ENCODE measurements at regions not wholly inside any gene's neighbourhood (a gene's known extent, or its start where the extent isn't known, plus 50 kb on each side); places are given as distances from the start of the nearest gene placed in this dataset.
"Not testable (repeated sequence)": the region's sequence is repeated elsewhere in the genome, so short reads cannot be mapped to it uniquely, and the experiment has no call there.

GRCh38 chr10:78456649-78457400, 423.2 kb downstream of the RPS24 start:
- peak; percentile 62 for ATAC-seq
- no peak for DNase-seq (ENCODE audit: missing footprints)
- intact Hi-C loops (cut with DNase I) = no loop called here

- ATAC-seq (no peak), DNase-seq (ENCODE audit: missing footprints) (no peak)
- intact Hi-C loops (cut with DNase I) = no loop called here
These were observed 424.3 kb downstream of the RPS24 start for GRCh38 chr10:78457804-78458482.

GRCh38 chr10:78458983-78459638, 425.4 kb downstream of the RPS24 start:
- DNase-seq (ENCODE audit: missing footprints) = no peak
- intact Hi-C loops (cut with DNase I) = no loop called here
- no peak for ATAC-seq

GRCh38 chr10:78459639-78460037, 426.0 kb downstream of the RPS24 start:
- intact Hi-C loops (cut with DNase I) = no loop called here
- ATAC-seq (no peak), DNase-seq (ENCODE audit: missing footprints) (no peak)

- ATAC-seq (no peak), DNase-seq (ENCODE audit: missing footprints) (no peak)
- intact Hi-C loops (cut with DNase I) = no loop called here
These were observed 426.5 kb downstream of the RPS24 start for GRCh38 chr10:78460204-78460603.

GRCh38 chr10:78461333-78461732, 427.7 kb downstream of the RPS24 start:
- no peak for ATAC-seq
- no peak for DNase-seq (ENCODE audit: missing footprints)
- intact Hi-C loops (cut with DNase I) = no loop called here

GRCh38 chr10:78462176-78462575, 428.5 kb downstream of the RPS24 start:
- intact Hi-C loops (cut with DNase I) = no loop called here
- DNase-seq (ENCODE audit: missing footprints) = no peak
- ATAC-seq = no peak

GRCh38 chr10:78462726-78463228, 429.1 kb downstream of the RPS24 start:
- ATAC-seq = no peak
- DNase-seq (ENCODE audit: missing footprints) = no peak
- intact Hi-C loops (cut with DNase I) = no loop called here

- intact Hi-C loops (cut with DNase I) = no loop called here
- no peak for DNase-seq (ENCODE audit: missing footprints)
- ATAC-seq = no peak
These were observed 430.6 kb downstream of the RPS24 start for GRCh38 chr10:78464118-78464855.

GRCh38 chr10:78464856-78465267, 431.2 kb downstream of the RPS24 start:
- intact Hi-C loops (cut with DNase I) = no loop called here
- DNase-seq (ENCODE audit: missing footprints) = no peak
- ATAC-seq = no peak

GRCh38 chr10:78465431-78465830, 431.8 kb downstream of the RPS24 start:
- ATAC-seq (no peak), DNase-seq (ENCODE audit: missing footprints) (no peak)
- intact Hi-C loops (cut with DNase I) = no loop called here

- ATAC-seq (no peak), DNase-seq (ENCODE audit: missing footprints) (no peak)
- intact Hi-C loops (cut with DNase I) = no loop called here
These were observed 433.9 kb downstream of the RPS24 start for GRCh38 chr10:78467496-78468106.

GRCh38 chr10:78468731-78469130, 435.1 kb downstream of the RPS24 start:
- ATAC-seq; DNase-seq (ENCODE audit: missing footprints); intact Hi-C loops (cut with DNase I): not testable (repeated sequence)

- no peak for DNase-seq (ENCODE audit: missing footprints)
- ATAC-seq = no peak
- intact Hi-C loops (cut with DNase I) = no loop called here
These were observed 436.8 kb downstream of the RPS24 start for GRCh38 chr10:78470267-78471103.

- intact Hi-C loops (cut with DNase I) = no loop called here
- no peak for DNase-seq (ENCODE audit: missing footprints)
- no peak for ATAC-seq
These were observed 437.7 kb downstream of the RPS24 start for GRCh38 chr10:78471326-78471722.

- intact Hi-C loops (cut with DNase I) = no loop called here
- no peak for ATAC-seq
These were observed 438.3 kb downstream of the RPS24 start for GRCh38 chr10:78471723-78472550.

GRCh38 chr10:78472551-78472890, 438.9 kb downstream of the RPS24 start:
- no peak for DNase-seq (ENCODE audit: missing footprints)
- ATAC-seq = no peak
- intact Hi-C loops (cut with DNase I) = no loop called here

More at GRCh38 chr10:78471723-78472550, 438.3 kb downstream of the RPS24 start:
- DNase-seq (ENCODE audit: missing footprints) = no peak

Data from Right ventricle myocardium inferior (tissue), 1 donor.